ENCODE measurements at regions not wholly inside any gene's neighbourhood (a gene's known extent, or its start where the extent isn't known, plus 50 kb on each side); places are given as distances from the start of the nearest gene placed in this dataset.
A peak's percentile ranks its signal among the peaks of the same experiment; 100 is the strongest.

DNA sequence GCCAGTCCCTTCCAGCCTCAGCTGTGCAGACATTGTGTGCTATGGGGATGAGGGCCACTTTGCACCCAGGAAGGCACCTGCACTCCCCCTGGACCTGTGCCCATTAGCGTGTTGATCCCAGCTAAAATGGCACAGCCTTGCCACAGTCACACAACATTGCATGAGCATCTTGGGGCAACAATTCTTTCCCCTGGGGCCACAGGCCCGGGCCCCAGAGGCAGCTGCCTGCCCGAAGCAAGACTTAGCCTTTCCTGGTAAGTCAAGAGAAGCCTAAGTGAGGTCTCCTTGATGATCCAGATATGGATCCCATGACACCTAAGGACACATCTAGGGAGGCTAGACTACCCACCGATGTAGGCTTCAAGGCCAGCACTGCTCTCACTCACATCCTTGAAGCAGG lies 202.1 kb downstream of the BCL11A start:
- CTCF ChIA-PET: interaction anchor here (0.8 to 1.4 kb wide), 3 partner anchors 9 to 20 kb away, joined by 3 to 4 read pairs (median 4); no protein-coding TSS in a partner anchor
- intact Hi-C loops (cut with micrococcal nuclease; ENCODE audit: unreplicated experiment): loop anchor here (5.0 kb wide), 1 partner anchor 196 kb away; no protein-coding TSS in a partner anchor

More for the DNA sequence above, 202.1 kb downstream of the BCL11A start:
- H3K27me3 ChIP-seq (replicated peaks in 1 of 2; ENCODE audit: control insufficient read depth in 2 of 2, insufficient read depth in 2 of 2, low read length in 1 of 2): no peaks in the 10 kb centered on the region
- in situ Hi-C loops (cut with MboI): no loop called here
- FAIRE-seq (no peak), ATAC-seq (no peak), DNase-seq (ENCODE audit: low read depth, low spot score) (no peak)
- no peaks in the 10 kb centered on the region for H4K20me1 ChIP-seq (ENCODE audit: control insufficient read depth, insufficient read depth)
- peaks cover 1% of the 10 kb centered on the region; the same call in 1 of the 2 replicates for H3K79me2 ChIP-seq (ENCODE audit: control insufficient read depth, insufficient read depth, low read length)
- peak overlapping the region; percentile 88 for H2AFZ ChIP-seq (ENCODE audit: control insufficient read depth, low read depth, low read length)
- peak overlapping the region; percentile 5; the same call in 1 of the 2 replicates for H3K4me3 ChIP-seq
- WGBS (ENCODE audit: insufficient coverage, insufficient replicate concordance, low lambda C conversion rate, missing lambda C conversion rate): 45% methylated on average over 4 of the region's 4 CpGs
- SMC1A ChIA-PET (ENCODE audit: uncharacterized antibody, unreplicated experiment): interaction anchor here (1.1 to 2.0 kb wide), 2 partner anchors 10 to 14 kb away, joined by 3 to 6 read pairs; no protein-coding TSS in a partner anchor
- H3K4me1 ChIP-seq (ENCODE audit: control insufficient read depth, insufficient read depth, low read length): peaks cover 60% of the 10 kb centered on the region
- RAD21 ChIA-PET (ENCODE audit: unreplicated experiment): interaction anchor here (1.0 kb wide), 1 partner anchor 39 kb away, joined by 3 read pairs; no protein-coding TSS in a partner anchor
- TF ChIP-seq ZSCAN29 (IDR thresholded peaks at IDR 0.05) (no peak), ZNF622 (IDR thresholded peaks at IDR 0.05) (no peak), BCL11A (IDR thresholded peaks at IDR 0.05; ENCODE audit: low read depth, low read length) (no peak), HDAC2 (IDR thresholded peaks at IDR 0.05) (no peak), TCF7 (IDR thresholded peaks at IDR 0.05; ENCODE audit: borderline replicate concordance) (no peak), HDGF (IDR thresholded peaks at IDR 0.05) (no peak), CHD4 (IDR thresholded peaks at IDR 0.05) (no peak), SUZ12 (IDR thresholded peaks at IDR 0.05; ENCODE audit: unreplicated experiment) (no peak), SUPT20H (IDR thresholded peaks at IDR 0.05; ENCODE audit: borderline replicate concordance, control insufficient read depth, low read depth, low read length) (no peak), LARP7 (IDR thresholded peaks at IDR 0.05) (no peak)
- TF ChIP-seq, protein P1, sequence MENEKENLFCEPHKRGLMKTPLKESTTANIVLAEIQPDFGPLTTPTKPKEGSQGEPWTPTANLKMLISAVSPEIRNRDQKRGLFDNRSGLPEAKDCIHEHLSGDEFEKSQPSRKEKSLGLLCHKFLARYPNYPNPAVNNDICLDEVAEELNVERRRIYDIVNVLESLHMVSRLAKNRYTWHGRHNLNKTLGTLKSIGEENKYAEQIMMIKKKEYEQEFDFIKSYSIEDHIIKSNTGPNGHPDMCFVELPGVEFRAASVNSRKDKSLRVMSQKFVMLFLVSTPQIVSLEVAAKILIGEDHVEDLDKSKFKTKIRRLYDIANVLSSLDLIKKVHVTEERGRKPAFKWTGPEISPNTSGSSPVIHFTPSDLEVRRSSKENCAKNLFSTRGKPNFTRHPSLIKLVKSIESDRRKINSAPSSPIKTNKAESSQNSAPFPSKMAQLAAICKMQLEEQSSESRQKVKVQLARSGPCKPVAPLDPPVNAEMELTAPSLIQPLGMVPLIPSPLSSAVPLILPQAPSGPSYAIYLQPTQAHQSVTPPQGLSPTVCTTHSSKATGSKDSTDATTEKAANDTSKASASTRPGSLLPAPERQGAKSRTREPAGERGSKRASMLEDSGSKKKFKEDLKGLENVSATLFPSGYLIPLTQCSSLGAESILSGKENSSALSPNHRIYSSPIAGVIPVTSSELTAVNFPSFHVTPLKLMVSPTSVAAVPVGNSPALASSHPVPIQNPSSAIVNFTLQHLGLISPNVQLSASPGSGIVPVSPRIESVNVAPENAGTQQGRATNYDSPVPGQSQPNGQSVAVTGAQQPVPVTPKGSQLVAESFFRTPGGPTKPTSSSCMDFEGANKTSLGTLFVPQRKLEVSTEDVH (IDR thresholded peaks at IDR 0.05; ENCODE audit: low read depth, partially characterized antibody): no peak
- no TSS peak for BruUV-seq (replicated peaks)
- peak overlapping the region; percentile 84 for H3K4me2 ChIP-seq (ENCODE audit: control insufficient read depth, insufficient read depth)
- H3K9ac ChIP-seq (ENCODE audit: control insufficient read depth, insufficient read depth, low read length): peak overlapping the region; percentile 90
- H3K9me3 ChIP-seq (replicated peaks; ENCODE audit: control insufficient read depth, insufficient read depth, low read length): no peaks in the 10 kb centered on the region; the same call in 1 of the 3 replicates
- peak overlapping the region; percentile 99 for H3K27ac ChIP-seq (ENCODE audit: control insufficient read depth, insufficient read depth)
- no peaks in the 10 kb centered on the region for H3K36me3 ChIP-seq (ENCODE audit: control insufficient read depth in 2 of 2, insufficient read depth in 2 of 2, low read length in 1 of 2)
- POLR2A ChIA-PET: no interaction called here

Measured in GM12878 (cell line).